ENCODE measurements at regions not wholly inside any gene's neighbourhood (a gene's known extent, or its start where the extent isn't known, plus 50 kb on each side); places are given as distances from the start of the nearest gene placed in this dataset.

DNA sequence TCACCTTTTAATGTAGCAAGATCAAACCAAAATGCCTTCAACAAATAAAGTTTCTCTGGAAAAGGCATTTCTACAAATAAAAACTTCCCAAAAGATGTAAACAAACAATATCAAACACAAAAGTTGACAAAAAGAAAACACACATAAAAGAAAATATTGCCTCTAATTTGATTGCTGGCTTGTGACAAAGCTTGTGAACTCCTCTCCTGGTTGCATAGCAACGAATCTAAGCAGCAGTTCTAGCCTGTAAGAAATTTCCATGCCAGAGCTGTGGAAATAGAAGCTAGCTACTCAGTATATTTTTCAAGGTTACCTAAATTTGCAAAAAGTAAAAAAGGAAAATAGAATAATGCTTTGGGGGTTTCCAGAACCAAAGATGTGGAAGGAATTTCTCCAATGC, 173.9 kb upstream of the CDK1 start:
- TF ChIP-seq, protein P1, sequence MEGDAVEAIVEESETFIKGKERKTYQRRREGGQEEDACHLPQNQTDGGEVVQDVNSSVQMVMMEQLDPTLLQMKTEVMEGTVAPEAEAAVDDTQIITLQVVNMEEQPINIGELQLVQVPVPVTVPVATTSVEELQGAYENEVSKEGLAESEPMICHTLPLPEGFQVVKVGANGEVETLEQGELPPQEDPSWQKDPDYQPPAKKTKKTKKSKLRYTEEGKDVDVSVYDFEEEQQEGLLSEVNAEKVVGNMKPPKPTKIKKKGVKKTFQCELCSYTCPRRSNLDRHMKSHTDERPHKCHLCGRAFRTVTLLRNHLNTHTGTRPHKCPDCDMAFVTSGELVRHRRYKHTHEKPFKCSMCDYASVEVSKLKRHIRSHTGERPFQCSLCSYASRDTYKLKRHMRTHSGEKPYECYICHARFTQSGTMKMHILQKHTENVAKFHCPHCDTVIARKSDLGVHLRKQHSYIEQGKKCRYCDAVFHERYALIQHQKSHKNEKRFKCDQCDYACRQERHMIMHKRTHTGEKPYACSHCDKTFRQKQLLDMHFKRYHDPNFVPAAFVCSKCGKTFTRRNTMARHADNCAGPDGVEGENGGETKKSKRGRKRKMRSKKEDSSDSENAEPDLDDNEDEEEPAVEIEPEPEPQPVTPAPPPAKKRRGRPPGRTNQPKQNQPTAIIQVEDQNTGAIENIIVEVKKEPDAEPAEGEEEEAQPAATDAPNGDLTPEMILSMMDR (IDR thresholded peaks at IDR 0.05) = no peak
- ATAC-seq (ENCODE audit: poor library complexity) (no peak), DNase-seq (no peak)
- H3K4me1 ChIP-seq (ENCODE audit: insufficient read depth, low read length) = no peaks in the 10 kb centered on the region
- H3K27me3 ChIP-seq (ENCODE audit: control insufficient read depth in 1 of 2, insufficient read depth in 2 of 2, low read length in 2 of 2) = no peaks in the 10 kb centered on the region
- no peak overlapping the region for H3K4me3 ChIP-seq (ENCODE audit: low read length)
- peaks cover 14% of the 10 kb centered on the region for H3K4me1 Mint-ChIP-seq (ENCODE audit: low read depth)
- ChIA-PET POLR2A (interaction anchor here (1.1 to 1.4 kb wide), 2 partner anchors 10 to 11 kb away, joined by 3 read pairs; no protein-coding TSS in a partner anchor), CTCF (no interaction called here)
- no peaks in the 10 kb centered on the region for H3K9me3 Mint-ChIP-seq
- H3K9me3 ChIP-seq (ENCODE audit: control insufficient read depth in 1 of 2, insufficient read depth in 1 of 2, low read length in 2 of 2) = no peaks in the 10 kb centered on the region
- no peak overlapping the region for H3K27ac ChIP-seq (ENCODE audit: low read depth in 1 of 2, low read length in 2 of 2)
- intact Hi-C loops (cut with DNase I, micrococcal nuclease) = no loop called here
- no peaks in the 10 kb centered on the region for H3K36me3 ChIP-seq (ENCODE audit: insufficient read depth, low read length)
- no peak overlapping the region for H3K27ac Mint-ChIP-seq
- peaks cover 14% of the 10 kb centered on the region for H3K36me3 Mint-ChIP-seq (ENCODE audit: low read depth)
- H3K4me3 Mint-ChIP-seq = no peak overlapping the region
- H3K27me3 Mint-ChIP-seq = no peaks in the 10 kb centered on the region

DNA sequence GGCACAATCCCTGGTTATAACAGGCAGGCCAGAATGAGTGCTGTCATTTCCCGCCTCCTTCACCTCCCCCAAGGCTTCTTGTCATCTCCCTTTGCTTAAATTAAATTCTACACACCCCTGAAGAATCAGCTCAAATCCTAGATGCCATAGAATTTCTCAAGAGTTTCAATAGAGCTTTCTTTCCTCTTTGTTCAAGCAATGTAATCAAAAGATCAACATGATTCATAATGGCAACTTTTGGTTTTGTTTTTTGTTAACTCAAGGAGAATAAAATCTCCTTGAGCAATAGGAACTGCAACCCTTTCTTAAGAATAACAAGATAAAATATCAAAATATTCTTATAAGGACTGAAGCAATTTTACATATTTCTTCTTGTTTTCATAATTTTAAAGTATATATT, 180.8 kb upstream of the CDK1 start:
- CTCF ChIA-PET = no interaction called here
- POLR2A ChIA-PET = no interaction called here
- Mint-ChIP-seq H3K36me3 (ENCODE audit: low read depth) (peaks cover 30% of the 10 kb centered on the region), H3K27ac (no peak overlapping the region), H3K27me3 (no peaks in the 10 kb centered on the region), H3K4me1 (ENCODE audit: low read depth) (peaks cover 11% of the 10 kb centered on the region), H3K4me3 (no peak overlapping the region), H3K9me3 (no peaks in the 10 kb centered on the region)
- TF ChIP-seq, protein P1 (IDR thresholded peaks at IDR 0.05) = no peak
- no peaks in the 10 kb centered on the region for H3K27me3 ChIP-seq (ENCODE audit: control insufficient read depth in 1 of 2, insufficient read depth in 2 of 2, low read length in 2 of 2)
- no peaks in the 10 kb centered on the region for H3K36me3 ChIP-seq (ENCODE audit: insufficient read depth, low read length)
- intact Hi-C loops (cut with DNase I, micrococcal nuclease) = no loop called here
- H3K4me3 ChIP-seq (ENCODE audit: low read length) = no peak overlapping the region
- no peak overlapping the region for H3K27ac ChIP-seq (ENCODE audit: low read depth in 1 of 2, low read length in 2 of 2)
- DNase-seq (no peak), ATAC-seq (ENCODE audit: poor library complexity) (no peak)
- H3K9me3 ChIP-seq (ENCODE audit: control insufficient read depth in 1 of 2, insufficient read depth in 1 of 2, low read length in 2 of 2) = no peaks in the 10 kb centered on the region
- no peaks in the 10 kb centered on the region for H3K4me1 ChIP-seq (ENCODE audit: insufficient read depth, low read length)

DNA sequence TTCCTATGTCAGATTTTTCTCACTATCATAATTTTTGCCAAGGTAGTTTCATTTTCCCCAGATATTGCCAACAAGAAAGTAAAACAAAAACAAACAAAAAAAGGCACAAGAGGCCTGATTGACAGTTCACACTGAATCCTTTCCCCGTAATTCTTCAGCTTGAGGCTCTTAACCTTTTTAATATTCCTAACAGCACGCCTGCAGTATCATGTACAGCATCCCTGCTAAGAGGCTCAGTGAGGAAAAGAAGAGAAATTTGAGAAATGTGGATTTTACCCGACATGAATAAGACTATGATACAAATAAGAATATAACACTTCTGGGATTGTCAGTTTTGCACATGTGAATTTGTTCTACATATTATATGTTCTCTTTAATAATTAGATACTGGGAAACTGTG, 182.4 kb upstream of the CDK1 start:
- ChIA-PET CTCF (no interaction called here), POLR2A (no interaction called here)
- intact Hi-C loops (cut with DNase I, micrococcal nuclease) = no loop called here
- Mint-ChIP-seq H3K27ac (no peak overlapping the region), H3K27me3 (no peaks in the 10 kb centered on the region), H3K4me3 (no peak overlapping the region), H3K9me3 (no peaks in the 10 kb centered on the region), H3K36me3 (ENCODE audit: low read depth) (peaks cover 43% of the 10 kb centered on the region), H3K4me1 (ENCODE audit: low read depth) (peaks cover 11% of the 10 kb centered on the region)
- no peak for DNase-seq
- Histone ChIP-seq H3K27me3 (ENCODE audit: control insufficient read depth in 1 of 2, insufficient read depth in 2 of 2, low read length in 2 of 2) (no peaks in the 10 kb centered on the region), H3K4me1 (ENCODE audit: insufficient read depth, low read length) (no peaks in the 10 kb centered on the region), H3K27ac (ENCODE audit: low read depth in 1 of 2, low read length in 2 of 2) (no peak overlapping the region), H3K36me3 (ENCODE audit: insufficient read depth, low read length) (no peaks in the 10 kb centered on the region), H3K4me3 (ENCODE audit: low read length) (no peak overlapping the region), H3K9me3 (ENCODE audit: control insufficient read depth in 1 of 2, insufficient read depth in 1 of 2, low read length in 2 of 2) (no peaks in the 10 kb centered on the region)
- TF ChIP-seq, protein P1 (IDR thresholded peaks at IDR 0.05) = no peak
- no peak for ATAC-seq (ENCODE audit: poor library complexity)
